NT2/D1 (cell line): ENCODE measurements at regions not wholly inside any gene's neighbourhood (a gene's known extent, or its start where the extent isn't known, plus 50 kb on each side); places are given as distances from the start of the nearest gene placed in this dataset.

ENCODE experiments used
- YY1 ChIP-seq: IDR thresholded peaks from 2 replicates; pipeline ENCODE4 v1.6.1; 2011; ENCODE audit not compliant: insufficient read length, insufficient read depth
- ZNF274 ChIP-seq: IDR thresholded peaks from 2 replicates; pipeline ENCODE4 v1.6.1; 2011; ENCODE audit warnings: mild to moderate bottlenecking, low read depth, low read length

GRCh38 chr1:189678779-189679178, 798.9 kb downstream of the BRINP3 start:
- TF ChIP-seq ZNF274 (no peak), YY1 (no peak)
